ENCODE measurements at regions not wholly inside any gene's neighbourhood (a gene's known extent, or its start where the extent isn't known, plus 50 kb on each side); places are given as distances from the start of the nearest gene placed in this dataset.

GRCh38 chr5:107149243-107150005 lies 521.3 kb downstream of the EFNA5 start:
- H3K9me3 ChIP-seq, result no peaks in the 10 kb centered on the region
- intact Hi-C loops (cut with DNase I; ENCODE audit: low total_unique reads), result loop anchor here (5.0 kb wide), 1 partner anchor 98 kb away; no protein-coding TSS in a partner anchor
- in situ Hi-C loops (cut with MboI; ENCODE audit: low sequenced_read_pairs in 4 of 4), result no loop called here
- no peak for TF ChIP-seq POLR2A (IDR thresholded peaks at IDR 0.05)
- TF ChIP-seq CTCF (IDR thresholded peaks at IDR 0.05 in 4 of 5, conservative IDR thresholded peaks at IDR 0.05 in 1 of 5), result no peak
- ATAC-seq, result no peak
- H3K27me3 ChIP-seq, result no peaks in the 10 kb centered on the region
- no peak for DNase-seq
- no peak overlapping the region for H3K27ac ChIP-seq
- no peak overlapping the region for H3K4me3 ChIP-seq
- no peaks in the 10 kb centered on the region for H3K36me3 ChIP-seq
- peaks cover 0 to 17% of the 10 kb centered on the region in 2 donors for H3K4me1 ChIP-seq

GRCh38 chr5:107147589-107147988 lies 523.1 kb downstream of the EFNA5 start:
- H3K36me3 ChIP-seq, result no peaks in the 10 kb centered on the region
- H3K4me1 ChIP-seq, result peaks cover 0 to 7% of the 10 kb centered on the region in 2 donors
- no peak overlapping the region for H3K27ac ChIP-seq
- no peaks in the 10 kb centered on the region for H3K9me3 ChIP-seq
- ATAC-seq, result no peak
- in situ Hi-C loops (cut with MboI; ENCODE audit: low sequenced_read_pairs in 4 of 4), result no loop called here
- H3K27me3 ChIP-seq, result no peaks in the 10 kb centered on the region
- no peak overlapping the region for H3K4me3 ChIP-seq
- intact Hi-C loops (cut with DNase I; ENCODE audit: low total_unique reads), result loop anchor here (5.0 kb wide), 1 partner anchor 100 kb away; no protein-coding TSS in a partner anchor
- no peak for DNase-seq
- TF ChIP-seq POLR2A (IDR thresholded peaks at IDR 0.05) (no peak), CTCF (IDR thresholded peaks at IDR 0.05 in 4 of 5, conservative IDR thresholded peaks at IDR 0.05 in 1 of 5) (no peak)

GRCh38 chr5:107146901-107147300 lies 523.8 kb downstream of the EFNA5 start:
- intact Hi-C loops (cut with DNase I; ENCODE audit: low total_unique reads), result loop anchor here (5.0 kb wide), 1 partner anchor 100 kb away; no protein-coding TSS in a partner anchor
- H3K9me3 ChIP-seq, result no peaks in the 10 kb centered on the region

GRCh38 chr5:107135391-107135790 lies 535.3 kb downstream of the EFNA5 start:
- no peaks in the 10 kb centered on the region for H3K36me3 ChIP-seq
- H3K27ac ChIP-seq, result no peak overlapping the region
- H3K27me3 ChIP-seq, result no peaks in the 10 kb centered on the region
- ATAC-seq (no peak), DNase-seq (no peak)
- in situ Hi-C loops (cut with MboI; ENCODE audit: low sequenced_read_pairs in 4 of 4) (no loop called here), intact Hi-C loops (cut with DNase I; ENCODE audit: low total_unique reads) (no loop called here)
- TF ChIP-seq POLR2A (IDR thresholded peaks at IDR 0.05), result no peak
- no peak for TF ChIP-seq CTCF (IDR thresholded peaks at IDR 0.05 in 4 of 5, conservative IDR thresholded peaks at IDR 0.05 in 1 of 5)
- no peak overlapping the region for H3K4me3 ChIP-seq
- no peaks in the 10 kb centered on the region for H3K4me1 ChIP-seq
- H3K9me3 ChIP-seq, result peaks cover 0 to 12% (median 0%) of the 10 kb centered on the region in 3 donors

More at GRCh38 chr5:107146901-107147300, 523.8 kb downstream of the EFNA5 start:
- H3K4me3 ChIP-seq, result no peak overlapping the region
- no peaks in the 10 kb centered on the region for H3K27me3 ChIP-seq
- H3K4me1 ChIP-seq, result peaks cover 0 to 8% of the 10 kb centered on the region in 2 donors
- no peak overlapping the region for H3K27ac ChIP-seq
- ATAC-seq (no peak), DNase-seq (no peak)
- no peaks in the 10 kb centered on the region for H3K36me3 ChIP-seq
- in situ Hi-C loops (cut with MboI; ENCODE audit: low sequenced_read_pairs in 4 of 4), result no loop called here
- TF ChIP-seq POLR2A (IDR thresholded peaks at IDR 0.05) (no peak), CTCF (IDR thresholded peaks at IDR 0.05 in 4 of 5, conservative IDR thresholded peaks at IDR 0.05 in 1 of 5) (no peak)
